GM21390 (cell line): ENCODE measurements at regions not wholly inside any gene's neighbourhood (a gene's known extent, or its start where the extent isn't known, plus 50 kb on each side); places are given as distances from the start of the nearest gene placed in this dataset.
A peak's percentile ranks its signal among the peaks of the same experiment; 100 is the strongest.
"Not testable (repeated sequence)": the region's sequence is repeated elsewhere in the genome, so short reads cannot be mapped to it uniquely, and the experiment has no call there.

ENCODE experiments used
- ATAC-seq: cut with Tn5 transposase; IDR thresholded peaks from one replicate; pipeline ENCODE4 v1.9.1; 2021; ENCODE audit not compliant: unreplicated experiment

GRCh38 chrX:37904833-37905232 lies 57.5 kb upstream of the DYNLT3 start:
- ATAC-seq, result no peak

GRCh38 chrX:37905436-37906147 lies 58.2 kb upstream of the DYNLT3 start:
- no peak for ATAC-seq

- ATAC-seq, result no peak
These were observed 59.0 kb upstream of the DYNLT3 start for GRCh38 chrX:37906357-37906756.

GRCh38 chrX:37910186-37910585 lies 62.8 kb upstream of the DYNLT3 start:
- ATAC-seq, result no peak

- ATAC-seq, result no peak
These were observed 64.9 kb upstream of the DYNLT3 start for GRCh38 chrX:37912304-37912703.

- ATAC-seq, result no peak
These were observed 65.4 kb upstream of the DYNLT3 start for GRCh38 chrX:37912777-37913176.

- no peak for ATAC-seq
These were observed 70.8 kb upstream of the DYNLT3 start for GRCh38 chrX:37918168-37918567.

- ATAC-seq, result no peak
These were observed 71.3 kb upstream of the DYNLT3 start for GRCh38 chrX:37918703-37919102.

GRCh38 chrX:37921758-37922157 lies 74.4 kb upstream of the DYNLT3 start:
- ATAC-seq, result no peak

GRCh38 chrX:37922928-37923327 lies 75.6 kb upstream of the DYNLT3 start:
- no peak for ATAC-seq

- not testable (repeated sequence) for ATAC-seq
These were observed 78.4 kb upstream of the DYNLT3 start for GRCh38 chrX:37925761-37926160.

GRCh38 chrX:37926700-37927099 lies 79.3 kb upstream of the DYNLT3 start:
- ATAC-seq, result peak; percentile 55

GRCh38 chrX:37942170-37942569 lies 64.2 kb upstream of the SYTL5 start:
- no peak for ATAC-seq

- ATAC-seq, result no peak
These were observed 62.6 kb upstream of the SYTL5 start for GRCh38 chrX:37943554-37944344.

- no peak for ATAC-seq
These were observed 60.2 kb upstream of the SYTL5 start for GRCh38 chrX:37946197-37946596.

GRCh38 chrX:37955273-37955672 lies 51.1 kb upstream of the SYTL5 start:
- no peak for ATAC-seq

GRCh38 chrX:37956223-37956622 lies 50.1 kb upstream of the SYTL5 start:
- no peak for ATAC-seq
